NCI-H146 treated with DMSO at 0.1 percent for 48 hours (cell line): ENCODE measurements at regions not wholly inside any gene's neighbourhood (a gene's known extent, or its start where the extent isn't known, plus 50 kb on each side); places are given as distances from the start of the nearest gene placed in this dataset.
"Not testable (repeated sequence)": the region's sequence is repeated elsewhere in the genome, so short reads cannot be mapped to it uniquely, and the experiment has no call there.

Source experiments
- DNase-seq: peaks from one replicate; lab custom pipeline; 2025; ENCODE audit not compliant: unreplicated experiment; lab: John Stamatoyannopoulos, UW

- no peak for DNase-seq
These were observed 299.8 kb upstream of the CNTN5 start for GRCh38 chr11:98720951-98721350.

GRCh38 chr11:98725471-98725870 lies 295.3 kb upstream of the CNTN5 start:
- no peak for DNase-seq

- DNase-seq: no peak
These were observed 292.3 kb upstream of the CNTN5 start for GRCh38 chr11:98728421-98728820.

GRCh38 chr11:98729118-98729517 lies 291.6 kb upstream of the CNTN5 start:
- no peak for DNase-seq

- DNase-seq: no peak
These were observed 287.8 kb upstream of the CNTN5 start for GRCh38 chr11:98732947-98733346.

GRCh38 chr11:98733378-98733777 lies 287.4 kb upstream of the CNTN5 start:
- DNase-seq: not testable (repeated sequence)

- DNase-seq: no peak
These were observed 286.1 kb upstream of the CNTN5 start for GRCh38 chr11:98734686-98735085.

GRCh38 chr11:98736833-98737232 lies 283.9 kb upstream of the CNTN5 start:
- no peak for DNase-seq

GRCh38 chr11:98740321-98740720 lies 280.4 kb upstream of the CNTN5 start:
- no peak for DNase-seq

GRCh38 chr11:98763446-98763845 lies 257.3 kb upstream of the CNTN5 start:
- DNase-seq: not testable (repeated sequence)

- DNase-seq: no peak
These were observed 253.8 kb upstream of the CNTN5 start for GRCh38 chr11:98766903-98767302.

GRCh38 chr11:98770046-98770445 lies 250.7 kb upstream of the CNTN5 start:
- not testable (repeated sequence) for DNase-seq

- no peak for DNase-seq
These were observed 249.0 kb upstream of the CNTN5 start for GRCh38 chr11:98771791-98772190.

- peak; percentile 18 for DNase-seq
These were observed 247.9 kb upstream of the CNTN5 start for GRCh38 chr11:98772893-98773292.

GRCh38 chr11:98793276-98793675 lies 227.5 kb upstream of the CNTN5 start:
- no peak for DNase-seq

- no peak for DNase-seq
These were observed 222.4 kb upstream of the CNTN5 start for GRCh38 chr11:98798333-98798732.

GRCh38 chr11:98800696-98801095 lies 220.1 kb upstream of the CNTN5 start:
- no peak for DNase-seq

- no peak for DNase-seq
These were observed 191.6 kb upstream of the CNTN5 start for GRCh38 chr11:98828986-98829708.

GRCh38 chr11:98829971-98830370 lies 190.8 kb upstream of the CNTN5 start:
- DNase-seq: no peak

- no peak for DNase-seq
These were observed 186.0 kb upstream of the CNTN5 start for GRCh38 chr11:98834776-98835175.

GRCh38 chr11:98835335-98835734 lies 185.4 kb upstream of the CNTN5 start:
- DNase-seq: no peak

GRCh38 chr11:98836156-98836555 lies 184.6 kb upstream of the CNTN5 start:
- no peak for DNase-seq

- no peak for DNase-seq
These were observed 178.6 kb upstream of the CNTN5 start for GRCh38 chr11:98842187-98842586.
